IMR-90 (cell line): ENCODE measurements at regions not wholly inside any gene's neighbourhood (a gene's known extent, or its start where the extent isn't known, plus 50 kb on each side); places are given as distances from the start of the nearest gene placed in this dataset.

Experiments
- CEBPB ChIP-seq: IDR thresholded peaks from 2 replicates; pipeline ENCODE4 v1.6.1; 2012; ENCODE audit warnings: low read depth, low read length, improper control_type of control experiment
- CHD1 ChIP-seq: IDR thresholded peaks from 2 replicates; pipeline ENCODE4 v1.6.1; 2012; ENCODE audit warnings: low read depth, low read length, improper control_type of control experiment
- FOS ChIP-seq: fragments of 150-350 bp; IDR thresholded peaks from 2 replicates; pipeline ENCODE4 v1.6.1; 2016; ENCODE audit warnings: low read depth, low read length
- TF ChIP-seq, protein P1 (sequence below): conservative IDR thresholded peaks from 2 replicates; pipeline ENCODE4 v1.5.1; 2012; ENCODE audit warnings: mild to moderate bottlenecking, low read depth, low read length, improper control_type of control experiment
- TF ChIP-seq, protein P2 (sequence below): fragments of 150-350 bp; IDR thresholded peaks from 2 replicates; pipeline ENCODE4 v1.6.1; 2017; ENCODE audit warnings: mild to moderate bottlenecking, antibody characterized with exemption, low read length, low read depth

- no peak for TF ChIP-seq CEBPB
- TF ChIP-seq, protein P1, sequence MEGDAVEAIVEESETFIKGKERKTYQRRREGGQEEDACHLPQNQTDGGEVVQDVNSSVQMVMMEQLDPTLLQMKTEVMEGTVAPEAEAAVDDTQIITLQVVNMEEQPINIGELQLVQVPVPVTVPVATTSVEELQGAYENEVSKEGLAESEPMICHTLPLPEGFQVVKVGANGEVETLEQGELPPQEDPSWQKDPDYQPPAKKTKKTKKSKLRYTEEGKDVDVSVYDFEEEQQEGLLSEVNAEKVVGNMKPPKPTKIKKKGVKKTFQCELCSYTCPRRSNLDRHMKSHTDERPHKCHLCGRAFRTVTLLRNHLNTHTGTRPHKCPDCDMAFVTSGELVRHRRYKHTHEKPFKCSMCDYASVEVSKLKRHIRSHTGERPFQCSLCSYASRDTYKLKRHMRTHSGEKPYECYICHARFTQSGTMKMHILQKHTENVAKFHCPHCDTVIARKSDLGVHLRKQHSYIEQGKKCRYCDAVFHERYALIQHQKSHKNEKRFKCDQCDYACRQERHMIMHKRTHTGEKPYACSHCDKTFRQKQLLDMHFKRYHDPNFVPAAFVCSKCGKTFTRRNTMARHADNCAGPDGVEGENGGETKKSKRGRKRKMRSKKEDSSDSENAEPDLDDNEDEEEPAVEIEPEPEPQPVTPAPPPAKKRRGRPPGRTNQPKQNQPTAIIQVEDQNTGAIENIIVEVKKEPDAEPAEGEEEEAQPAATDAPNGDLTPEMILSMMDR: no peak
- no peak for TF ChIP-seq CHD1
- TF ChIP-seq, protein P2, sequence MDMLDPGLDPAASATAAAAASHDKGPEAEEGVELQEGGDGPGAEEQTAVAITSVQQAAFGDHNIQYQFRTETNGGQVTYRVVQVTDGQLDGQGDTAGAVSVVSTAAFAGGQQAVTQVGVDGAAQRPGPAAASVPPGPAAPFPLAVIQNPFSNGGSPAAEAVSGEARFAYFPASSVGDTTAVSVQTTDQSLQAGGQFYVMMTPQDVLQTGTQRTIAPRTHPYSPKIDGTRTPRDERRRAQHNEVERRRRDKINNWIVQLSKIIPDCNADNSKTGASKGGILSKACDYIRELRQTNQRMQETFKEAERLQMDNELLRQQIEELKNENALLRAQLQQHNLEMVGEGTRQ: no peak
- TF ChIP-seq FOS: no peak
Observed at GRCh38 chr2:238596571-238597551, 170.1 kb downstream of the ASB1 start.
